ENCODE measurements at regions not wholly inside any gene's neighbourhood (a gene's known extent, or its start where the extent isn't known, plus 50 kb on each side); places are given as distances from the start of the nearest gene placed in this dataset.
"Not testable (repeated sequence)": the region's sequence is repeated elsewhere in the genome, so short reads cannot be mapped to it uniquely, and the experiment has no call there.

- no peak for DNase-seq (ENCODE audit: low read depth in 4 of 4, low spot score in 1 of 4)
Measured at GRCh38 chr13:65260946-65261891, 1968.9 kb downstream of the PCDH9 start.

- DNase-seq (ENCODE audit: low read depth in 4 of 4, low spot score in 1 of 4), result no peak
Measured at GRCh38 chr13:65240773-65241172, 1989.4 kb downstream of the PCDH9 start.

- no peak for DNase-seq (ENCODE audit: low read depth in 4 of 4, low spot score in 1 of 4)
Measured at GRCh38 chr13:65236841-65237418, 1993.2 kb downstream of the PCDH9 start.

- no peak for DNase-seq (ENCODE audit: low read depth in 4 of 4, low spot score in 1 of 4)
Measured at GRCh38 chr13:65217471-65217995, 2012.6 kb downstream of the PCDH9 start.

GRCh38 chr13:65202845-65203244, 2027.3 kb downstream of the PCDH9 start:
- DNase-seq (ENCODE audit: low read depth in 4 of 4, low spot score in 1 of 4), result not testable (repeated sequence)

- no peak for DNase-seq (ENCODE audit: low read depth in 4 of 4, low spot score in 1 of 4)
Measured at GRCh38 chr13:65188721-65189120, 2041.4 kb downstream of the PCDH9 start.

- no peak for DNase-seq (ENCODE audit: low read depth in 4 of 4, low spot score in 1 of 4)
Measured at GRCh38 chr13:65168026-65168425, 2062.1 kb downstream of the PCDH9 start.

GRCh38 chr13:65166675-65167074, 2063.5 kb downstream of the PCDH9 start:
- DNase-seq (ENCODE audit: low read depth in 4 of 4, low spot score in 1 of 4), result no peak

GRCh38 chr13:65159803-65160202, 2070.3 kb downstream of the PCDH9 start:
- DNase-seq (ENCODE audit: low read depth in 4 of 4, low spot score in 1 of 4), result no peak

GRCh38 chr13:65155861-65156260, 2074.3 kb downstream of the PCDH9 start:
- no peak for DNase-seq (ENCODE audit: low read depth in 4 of 4, low spot score in 1 of 4)

- DNase-seq (ENCODE audit: low read depth in 4 of 4, low spot score in 1 of 4), result no peak
Measured at GRCh38 chr13:65154661-65155447, 2075.3 kb downstream of the PCDH9 start.

GRCh38 chr13:65149687-65150086, 2080.4 kb downstream of the PCDH9 start:
- DNase-seq (ENCODE audit: low read depth in 4 of 4, low spot score in 1 of 4), result no peak

GRCh38 chr13:65143920-65144319, 2086.2 kb downstream of the PCDH9 start:
- DNase-seq (ENCODE audit: low read depth in 4 of 4, low spot score in 1 of 4), result no peak

- DNase-seq (ENCODE audit: low read depth in 4 of 4, low spot score in 1 of 4), result no peak
Measured at GRCh38 chr13:65133094-65133493, 2097.0 kb downstream of the PCDH9 start.

- DNase-seq (ENCODE audit: low read depth in 4 of 4, low spot score in 1 of 4), result no peak
Measured at GRCh38 chr13:65125236-65125635, 2104.9 kb downstream of the PCDH9 start.

GRCh38 chr13:65112531-65112941, 2117.6 kb downstream of the PCDH9 start:
- no peak for DNase-seq (ENCODE audit: low read depth in 4 of 4, low spot score in 1 of 4)

GRCh38 chr13:65112123-65112522, 2118.0 kb downstream of the PCDH9 start:
- no peak for DNase-seq (ENCODE audit: low read depth in 4 of 4, low spot score in 1 of 4)

- no peak for DNase-seq (ENCODE audit: low read depth in 4 of 4, low spot score in 1 of 4)
Measured at GRCh38 chr13:65111223-65111622, 2118.9 kb downstream of the PCDH9 start.

- not testable (repeated sequence) for DNase-seq (ENCODE audit: low read depth in 4 of 4, low spot score in 1 of 4)
Measured at GRCh38 chr13:65104436-65104835, 2125.7 kb downstream of the PCDH9 start.

- DNase-seq (ENCODE audit: low read depth in 4 of 4, low spot score in 1 of 4), result no peak
Measured at GRCh38 chr13:65103351-65103750, 2126.8 kb downstream of the PCDH9 start.
